Activated CD4-positive, alpha-beta T cell treated with anti-CD3 and anti-CD28 coated beads, Interleukin-2, amount 10 ng/mL, durations not matched to agents 7 days and 5 days (primary cell): ENCODE measurements at regions not wholly inside any gene's neighbourhood (a gene's known extent, or its start where the extent isn't known, plus 50 kb on each side); places are given as distances from the start of the nearest gene placed in this dataset.

ENCODE experiments used
- CTCF ChIA-PET: fragments of 350-600 bp; sonication (Branson Sonifier 250); formaldehyde crosslinking; loops from one replicate; lab custom pipeline; 2021; ENCODE audit warnings: antibody characterized with exemption; lab: Charles Lee
- POLR2A ChIA-PET: fragments of 350-600 bp; sonication (Branson Sonifier 250); formaldehyde crosslinking; loops from one replicate; lab custom pipeline; 2021; ENCODE audit warnings: antibody characterized with exemption; lab: Charles Lee
- DNase-seq: peaks from one replicate; pipeline ENCODE4 v3.0.0-alpha.2; 2020
- H3K27ac Mint-ChIP-seq: one replicate; pipeline ENCODE4 v1.8.0; 2021; ENCODE audit warnings: mild to moderate bottlenecking, moderate library complexity, mixed read lengths
- H3K27me3 Mint-ChIP-seq: one replicate; pipeline ENCODE4 v1.8.0; 2021; ENCODE audit warnings: mixed read lengths
- H3K36me3 Mint-ChIP-seq: one replicate; pipeline ENCODE4 v1.8.0; 2021; ENCODE audit warnings: low read depth, mixed read lengths
- H3K4me1 Mint-ChIP-seq: one replicate; pipeline ENCODE4 v1.8.0; 2021; ENCODE audit warnings: mixed read lengths
- H3K4me3 Mint-ChIP-seq: one replicate; pipeline ENCODE4 v1.8.0; 2021; ENCODE audit warnings: mild to moderate bottlenecking, moderate library complexity, mixed read lengths
- H3K9me3 Mint-ChIP-seq: one replicate; pipeline ENCODE4 v1.8.0; 2021; ENCODE audit warnings: mixed read lengths

- Mint-ChIP-seq H3K4me3 (no peak overlapping the region), H3K9me3 (peaks cover 19% of the 10 kb centered on the region), H3K27ac (no peak overlapping the region), H3K4me1 (peaks cover 2% of the 10 kb centered on the region), H3K36me3 (no peaks in the 10 kb centered on the region), H3K27me3 (no peaks in the 10 kb centered on the region)
- DNase-seq: no peak
- ChIA-PET CTCF (interaction anchor here (0.6 to 1.6 kb wide), 3 partner anchors 9 to 289 kb away, joined by 3 to 5 read pairs (median 3); no protein-coding TSS in a partner anchor), POLR2A (no interaction called here)
These were observed 52.2 kb upstream of the TGIF1 start for GRCh38 chr18:3397786-3398185.
